SHP77 treated with DMSO at 0.1 percent for 48 hours (cell line): ENCODE measurements at regions not wholly inside any gene's neighbourhood (a gene's known extent, or its start where the extent isn't known, plus 50 kb on each side); places are given as distances from the start of the nearest gene placed in this dataset.

ENCODE experiments used
- DNase-seq: peaks from one replicate; lab custom pipeline; 2025; lab: John Stamatoyannopoulos, UW

GRCh38 chr4:41428601-41429279, 109.2 kb upstream of the LIMCH1 start:
- no peak for DNase-seq

- no peak for DNase-seq
Measured at GRCh38 chr4:41429280-41429669, 108.7 kb upstream of the LIMCH1 start.

- DNase-seq, result no peak
Measured at GRCh38 chr4:41430792-41431191, 107.2 kb upstream of the LIMCH1 start.

- DNase-seq, result no peak
Measured at GRCh38 chr4:41431276-41431675, 106.7 kb upstream of the LIMCH1 start.

- no peak for DNase-seq
Measured at GRCh38 chr4:41432219-41432618, 105.7 kb upstream of the LIMCH1 start.

- DNase-seq, result no peak
Measured at GRCh38 chr4:41432881-41433280, 105.1 kb upstream of the LIMCH1 start.

GRCh38 chr4:41433361-41433760, 104.6 kb upstream of the LIMCH1 start:
- DNase-seq, result no peak

- no peak for DNase-seq
Measured at GRCh38 chr4:41435510-41435909, 102.4 kb upstream of the LIMCH1 start.

GRCh38 chr4:41436419-41436818, 101.5 kb upstream of the LIMCH1 start:
- DNase-seq, result no peak

- DNase-seq, result no peak
Measured at GRCh38 chr4:41437111-41437536, 100.8 kb upstream of the LIMCH1 start.

- DNase-seq, result no peak
Measured at GRCh38 chr4:41438931-41439297, 99.0 kb upstream of the LIMCH1 start.

- DNase-seq, result no peak
Measured at GRCh38 chr4:41442810-41443209, 95.1 kb upstream of the LIMCH1 start.

GRCh38 chr4:41443340-41444079, 94.4 kb upstream of the LIMCH1 start:
- DNase-seq, result no peak

GRCh38 chr4:41446391-41446790, 91.6 kb upstream of the LIMCH1 start:
- no peak for DNase-seq

- DNase-seq, result no peak
Measured at GRCh38 chr4:41446981-41447725, 90.8 kb upstream of the LIMCH1 start.

- no peak for DNase-seq
Measured at GRCh38 chr4:41448934-41449333, 89.0 kb upstream of the LIMCH1 start.

- no peak for DNase-seq
Measured at GRCh38 chr4:41451961-41452360, 86.0 kb upstream of the LIMCH1 start.

- DNase-seq, result peak; percentile 49
Measured at GRCh38 chr4:41452484-41453225, 85.3 kb upstream of the LIMCH1 start.

GRCh38 chr4:41454423-41454822, 83.5 kb upstream of the LIMCH1 start:
- no peak for DNase-seq

- no peak for DNase-seq
Measured at GRCh38 chr4:41455206-41455605, 82.8 kb upstream of the LIMCH1 start.

- DNase-seq, result no peak
Measured at GRCh38 chr4:41456559-41457101, 81.3 kb upstream of the LIMCH1 start.

- DNase-seq, result no peak
Measured at GRCh38 chr4:41458689-41459088, 79.3 kb upstream of the LIMCH1 start.
